GM19240 (cell line): ENCODE measurements at regions not wholly inside any gene's neighbourhood (a gene's known extent, or its start where the extent isn't known, plus 50 kb on each side); places are given as distances from the start of the nearest gene placed in this dataset.

ENCODE experiments used
- DNase-seq: peaks from one replicate; pipeline ENCODE4 v3.0.0; 2011; ENCODE audit warnings: low spot score; ENCODE audit not compliant: insufficient read length

DNA sequence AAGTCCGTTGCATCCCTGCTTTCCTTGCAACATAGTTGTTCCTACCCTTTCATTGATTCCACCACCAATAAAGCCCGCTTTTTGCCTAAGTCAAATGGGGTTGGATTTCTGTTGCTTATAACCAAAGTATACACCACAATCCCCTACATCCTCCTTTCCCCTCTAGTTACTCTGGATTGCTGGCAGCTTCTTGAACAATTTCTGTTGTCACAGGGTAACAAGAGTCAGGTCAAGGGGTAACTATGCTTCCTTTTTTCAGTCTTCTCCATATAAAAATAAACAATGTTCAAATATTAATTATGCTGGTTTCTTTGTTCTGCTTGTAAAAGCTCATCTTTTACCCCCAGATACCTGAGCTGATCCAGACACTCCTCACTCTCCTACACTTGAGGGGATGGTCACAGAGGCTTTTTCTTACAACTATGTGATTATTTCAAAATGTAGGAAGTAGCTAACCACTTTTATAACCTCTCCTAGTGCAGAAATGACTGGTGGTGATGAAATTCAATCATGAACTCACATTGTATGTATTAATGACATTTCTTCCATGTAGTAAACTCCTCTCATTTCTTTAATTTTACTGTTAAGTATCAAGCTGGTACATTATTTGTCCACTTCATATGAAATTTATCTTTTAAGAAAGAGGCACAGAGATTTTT is 136.5 kb downstream of the SNX18 start:
- DNase-seq: no peak

DNA sequence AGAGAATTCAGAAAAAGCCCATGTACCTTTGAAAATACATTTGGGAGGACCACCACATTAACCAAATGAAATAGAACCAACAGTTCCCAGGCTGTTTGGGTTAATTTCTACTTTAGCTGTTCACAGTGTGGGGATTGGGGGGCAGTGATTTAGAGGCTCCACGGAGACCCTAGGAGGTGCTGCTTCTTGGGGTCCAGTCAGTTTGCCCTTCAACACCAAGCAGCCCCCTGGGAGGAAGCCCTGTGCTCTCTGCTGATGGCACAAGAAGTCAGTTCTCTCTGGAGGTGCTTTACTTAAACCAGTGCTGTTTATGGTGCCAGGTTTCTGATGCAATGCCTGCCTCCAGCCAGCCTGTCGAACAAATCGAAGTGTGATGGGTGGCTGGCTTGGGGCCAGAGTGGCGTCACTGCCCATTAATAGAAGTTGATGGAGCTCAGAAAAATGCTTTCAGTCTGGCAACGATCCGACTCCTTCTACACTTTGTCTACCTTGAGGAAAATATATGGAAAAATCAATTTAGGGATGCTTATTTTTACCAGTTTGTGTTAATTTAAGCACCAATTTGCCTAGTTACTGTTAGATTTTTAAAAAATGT is 134.0 kb downstream of the SNX18 start:
- no peak for DNase-seq

DNA sequence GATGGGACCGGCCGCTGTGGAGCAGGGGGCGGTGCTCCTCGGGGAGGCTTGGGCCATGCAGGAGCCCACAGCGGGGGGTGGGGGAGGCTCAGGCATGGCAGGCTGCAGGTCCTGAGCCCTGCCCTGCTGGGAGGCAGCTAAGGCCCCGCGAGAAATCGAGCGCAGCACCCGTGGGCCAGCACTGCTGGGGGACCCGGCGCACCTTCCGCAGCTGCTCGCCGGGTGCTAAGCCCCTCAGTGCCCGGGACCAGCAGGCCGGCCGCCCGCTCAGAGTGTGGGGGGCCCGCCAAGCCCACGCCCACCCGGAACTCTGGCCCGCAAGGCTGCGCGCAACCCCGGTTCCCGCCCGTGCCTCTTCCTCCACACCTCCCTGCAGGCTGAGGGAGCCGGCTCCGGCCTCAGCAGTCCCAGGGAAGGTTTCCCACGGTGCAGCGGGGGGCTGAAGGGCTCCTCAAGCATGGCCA is 131.5 kb downstream of the SNX18 start:
- no peak for DNase-seq

DNA sequence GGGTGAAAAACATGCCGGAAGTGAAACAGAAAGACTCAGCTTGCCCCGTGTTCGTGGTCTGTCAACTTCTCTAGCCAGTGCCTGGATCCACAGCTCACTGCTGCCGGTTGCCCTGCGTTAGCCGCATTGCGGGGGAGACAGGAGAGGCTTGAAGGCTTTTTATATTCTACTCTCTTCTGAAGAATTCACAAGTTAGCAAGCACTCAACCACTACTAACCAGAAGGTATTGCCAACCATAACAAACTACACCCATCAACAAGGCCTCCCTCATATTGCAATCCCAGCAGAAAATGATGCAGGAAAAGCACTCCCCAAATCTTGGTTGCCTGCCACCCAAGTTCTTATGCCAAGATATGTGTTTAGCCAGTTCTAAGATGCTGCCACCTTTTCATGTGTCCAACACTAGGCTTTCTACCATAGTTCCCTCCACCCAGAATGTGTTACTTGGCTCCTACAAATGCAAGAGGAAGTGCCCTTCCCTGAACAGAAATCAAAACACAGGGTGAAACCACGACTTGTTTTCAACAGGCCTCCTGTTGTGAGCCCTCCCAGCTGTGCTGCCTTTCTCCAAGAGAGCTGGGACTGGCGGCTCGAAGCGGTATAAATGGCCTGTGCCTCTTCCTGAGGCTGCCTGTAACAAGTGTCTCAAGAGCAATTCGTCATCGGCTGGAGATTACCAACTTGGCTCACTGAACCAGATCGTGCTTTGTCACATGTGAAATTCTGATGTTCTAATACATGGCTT is 129.0 kb downstream of the SNX18 start:
- DNase-seq: peak; percentile 78

DNA sequence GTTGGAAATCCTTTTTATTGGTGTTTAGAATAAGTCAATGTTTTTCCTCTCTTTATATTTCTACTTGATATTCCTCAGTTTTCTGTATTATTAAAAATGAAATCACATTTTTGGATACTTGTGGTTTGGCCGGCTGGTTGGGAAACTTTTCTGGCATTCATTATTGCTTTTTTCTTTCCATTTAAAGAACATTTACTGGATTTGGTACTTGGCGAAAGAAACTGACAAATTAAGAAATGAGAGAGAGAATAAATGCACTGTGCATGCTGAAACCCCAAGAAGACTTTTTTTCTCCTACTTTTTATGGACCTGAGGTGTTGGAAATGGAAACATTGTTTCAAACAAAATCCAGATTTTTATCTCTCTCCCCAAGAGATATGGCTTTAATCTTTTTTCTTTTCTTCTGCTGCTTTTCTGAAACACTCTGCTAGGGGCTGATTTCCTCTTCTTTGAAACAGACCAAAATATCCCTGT is 128.4 kb downstream of the SNX18 start:
- DNase-seq: no peak

DNA sequence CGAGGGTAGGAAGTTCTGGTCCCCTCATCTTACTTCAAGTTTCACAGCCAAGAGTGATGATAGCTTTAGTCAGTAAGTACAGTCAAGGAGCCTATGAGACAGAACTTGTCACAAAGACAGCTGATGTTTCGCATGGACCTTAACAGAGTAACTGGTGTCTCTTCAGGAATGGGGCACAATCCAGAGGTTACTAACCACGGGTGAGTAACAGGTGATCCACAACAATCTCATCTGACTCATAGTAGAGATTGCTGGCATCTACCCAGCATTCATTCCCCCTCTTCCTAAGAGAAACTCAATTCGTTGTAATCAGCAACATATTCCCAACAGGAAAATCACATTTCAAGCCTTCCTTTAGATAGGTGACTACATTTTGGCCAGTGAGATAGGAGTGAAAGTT is 126.7 kb downstream of the SNX18 start:
- no peak for DNase-seq

DNA sequence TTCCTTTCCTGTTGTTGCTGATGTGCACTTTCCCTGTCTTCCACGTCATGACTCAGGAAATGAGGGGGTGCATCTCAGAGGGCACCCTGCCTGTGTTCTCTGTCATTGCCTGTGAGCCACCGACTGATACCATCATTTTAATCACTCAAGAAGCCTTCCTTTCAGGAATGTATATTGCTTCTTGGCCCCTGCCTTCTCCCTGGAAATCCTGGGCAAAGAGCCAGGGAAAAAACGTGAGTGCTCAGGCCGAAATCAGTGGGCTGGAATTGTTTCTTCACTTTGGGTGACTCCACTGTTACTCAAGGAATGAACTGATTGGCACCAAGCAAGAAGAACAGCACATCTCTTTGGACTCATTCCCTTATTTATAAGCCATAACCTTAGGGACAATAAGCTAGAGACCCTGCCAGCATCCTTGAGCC is 126.1 kb downstream of the SNX18 start:
- no peak for DNase-seq

DNA sequence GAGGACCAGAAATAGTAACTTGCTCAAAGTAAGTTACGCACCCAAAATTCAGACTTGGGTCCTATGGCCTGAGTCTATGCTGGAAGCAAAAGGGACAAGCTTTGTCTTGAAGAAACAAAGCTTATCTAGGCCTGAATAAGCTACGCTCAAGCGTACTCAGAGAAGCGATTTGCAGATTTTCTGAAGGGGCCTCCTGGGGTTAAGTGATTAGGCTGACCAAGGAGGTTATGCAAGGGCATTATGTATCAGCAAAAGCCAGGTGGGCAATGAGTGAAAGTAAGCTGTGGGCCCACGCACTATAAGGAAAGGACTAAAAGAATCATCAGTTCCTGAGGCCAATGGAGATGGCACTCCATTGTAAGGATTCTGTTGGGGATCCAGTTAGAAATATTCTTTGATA is 122.1 kb downstream of the SNX18 start:
- DNase-seq: no peak

DNA sequence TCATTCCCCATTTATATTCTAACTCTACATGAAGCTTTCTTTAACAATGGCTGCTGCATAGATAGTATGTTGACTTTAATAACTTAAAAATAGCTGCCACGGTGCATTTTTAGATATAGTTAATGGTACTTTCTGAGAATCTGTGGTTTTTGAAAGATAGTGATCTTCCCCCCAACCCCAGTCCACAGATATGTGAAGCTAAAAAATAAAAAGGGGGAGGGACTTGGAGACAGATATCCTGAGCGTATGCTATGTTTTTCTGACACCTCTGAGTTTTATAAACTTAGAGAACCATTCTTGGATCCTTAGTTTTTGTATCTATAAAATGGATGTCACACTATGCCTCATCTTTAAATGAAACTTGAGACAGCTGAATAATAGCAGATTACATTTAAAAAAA is 120.5 kb downstream of the SNX18 start:
- DNase-seq: no peak

DNA sequence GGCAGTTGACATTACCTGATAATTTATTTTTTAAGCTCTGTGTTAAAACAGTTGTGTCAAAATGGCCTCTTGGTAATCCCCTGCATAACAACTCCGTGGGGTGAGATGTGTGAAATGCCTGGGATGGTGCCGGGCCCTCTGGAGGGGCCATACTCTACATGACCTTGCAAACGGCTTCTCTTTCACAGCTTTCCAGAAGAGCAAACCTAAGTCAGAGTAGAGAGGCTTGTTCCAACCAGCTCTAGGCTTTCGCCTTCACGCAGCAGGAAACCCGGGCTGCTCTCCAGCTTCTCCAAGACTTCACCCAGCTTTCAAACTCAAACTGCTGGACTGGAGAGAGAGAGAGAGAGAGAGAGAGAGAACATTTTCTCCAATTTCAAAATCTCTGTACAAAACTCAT is 120.1 kb downstream of the SNX18 start:
- no peak for DNase-seq

DNA sequence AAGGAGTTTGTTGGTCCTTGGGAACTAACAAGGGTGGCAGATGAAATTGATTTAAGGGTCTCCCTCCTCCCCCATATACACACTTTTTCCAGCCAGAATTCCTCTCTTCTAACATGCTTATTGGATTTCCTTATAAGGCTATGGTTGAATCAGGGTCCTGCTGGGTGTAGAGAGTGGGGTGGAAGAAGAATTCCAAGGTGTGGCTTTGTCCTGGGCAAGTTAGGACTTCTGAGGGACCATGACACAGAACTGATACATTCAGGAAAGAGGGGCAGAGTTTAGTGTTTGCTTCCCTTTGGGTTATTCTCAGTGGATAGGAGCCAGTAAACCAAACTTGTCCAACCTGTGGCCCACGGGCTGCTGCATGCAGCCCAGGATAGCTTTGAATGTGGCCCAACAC is 116.5 kb downstream of the SNX18 start:
- DNase-seq: no peak

DNA sequence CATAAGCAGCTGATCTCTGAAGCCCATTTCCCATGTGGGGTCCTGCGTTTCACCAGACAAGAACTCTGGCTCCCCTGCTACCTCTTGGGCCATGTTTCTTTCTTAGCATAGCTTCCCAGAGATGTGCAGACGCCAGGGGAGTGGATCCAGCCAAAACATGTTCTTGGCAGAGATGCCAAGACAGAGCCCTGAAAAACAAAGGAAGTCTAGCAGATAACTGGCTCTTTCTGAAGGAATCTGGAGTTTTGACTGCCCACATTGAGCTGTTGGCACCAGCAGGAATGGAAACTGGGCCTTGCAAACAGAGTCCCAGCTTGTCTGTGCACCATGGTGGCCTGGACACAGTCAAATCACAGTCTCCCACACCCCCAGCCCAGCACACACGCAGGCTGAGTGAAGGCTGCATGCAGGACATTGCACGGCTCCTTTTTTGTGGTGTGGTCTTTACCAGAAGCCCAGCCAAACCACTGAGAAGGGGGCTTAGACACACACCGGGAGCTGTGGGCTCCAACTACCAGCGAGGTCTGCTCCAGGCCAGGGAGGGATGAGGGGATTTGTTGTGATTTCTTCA is 114.7 kb downstream of the SNX18 start:
- no peak for DNase-seq

DNA sequence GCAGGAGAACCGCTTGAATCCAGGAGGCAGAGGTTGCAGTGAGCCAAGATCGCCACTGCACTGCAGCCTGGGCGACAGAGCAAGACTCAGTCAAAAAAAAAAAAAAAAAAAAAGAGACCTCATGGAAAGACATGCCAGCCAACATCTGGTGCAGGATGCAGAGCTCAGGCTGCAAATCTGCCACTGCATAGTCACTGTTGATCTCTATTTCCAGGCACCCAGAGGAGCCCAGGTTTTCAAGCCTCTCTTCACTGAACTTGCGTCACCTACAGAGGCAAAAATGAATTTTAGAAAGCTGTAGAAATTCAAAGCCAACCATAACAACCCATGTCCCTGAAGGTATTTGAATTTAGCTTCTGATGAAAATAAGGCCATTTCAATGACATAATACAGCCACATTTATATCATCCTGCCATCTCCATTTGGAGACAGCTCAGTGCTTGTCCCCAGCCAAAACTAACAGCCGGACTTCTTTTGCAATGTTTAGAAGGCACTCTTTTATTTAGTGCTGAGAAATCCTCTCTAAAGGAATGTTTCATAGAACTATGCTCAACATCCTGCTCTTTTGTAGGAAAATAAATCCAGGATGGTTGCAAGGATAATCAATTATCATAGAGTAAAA is 113.3 kb downstream of the SNX18 start:
- no peak for DNase-seq

DNA sequence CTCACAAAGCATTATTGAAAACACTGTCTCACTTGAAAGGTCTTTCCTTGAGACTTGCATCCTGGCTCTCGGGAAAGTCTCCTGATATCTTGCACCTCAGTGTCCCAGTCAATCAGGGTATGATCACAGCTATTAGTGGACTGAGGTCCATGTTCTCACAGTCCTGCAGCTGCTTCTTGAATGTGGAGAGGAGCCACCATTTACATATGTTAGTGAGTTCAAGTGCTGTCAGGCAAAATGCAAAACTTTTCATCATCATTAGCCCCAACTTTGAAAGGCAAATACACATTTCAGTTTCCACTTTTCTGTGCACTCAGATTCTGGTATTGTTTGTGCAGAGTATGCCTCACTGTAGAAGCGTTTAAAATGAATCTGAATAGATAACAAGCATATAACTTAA is 111.6 kb downstream of the SNX18 start:
- no peak for DNase-seq

DNA sequence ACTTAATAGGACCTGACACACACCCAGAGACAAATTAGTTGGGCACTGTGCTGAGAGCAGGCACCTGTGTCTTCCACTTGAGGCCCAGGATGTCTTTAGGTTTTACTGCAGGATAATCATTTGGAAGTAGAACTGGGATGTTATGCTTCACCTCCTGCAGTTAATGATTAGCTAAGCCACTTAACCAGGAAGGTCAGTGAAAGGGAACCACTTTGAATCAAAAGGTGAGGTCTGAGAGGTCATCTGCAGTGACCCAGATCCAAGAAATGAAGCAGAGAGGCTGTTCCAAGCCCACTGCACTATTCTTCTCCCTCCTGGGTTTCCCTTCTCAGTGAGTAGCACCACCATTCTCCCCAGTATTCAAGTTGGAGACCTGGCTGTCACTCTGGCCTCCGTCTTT is 110.5 kb downstream of the SNX18 start:
- no peak for DNase-seq

DNA sequence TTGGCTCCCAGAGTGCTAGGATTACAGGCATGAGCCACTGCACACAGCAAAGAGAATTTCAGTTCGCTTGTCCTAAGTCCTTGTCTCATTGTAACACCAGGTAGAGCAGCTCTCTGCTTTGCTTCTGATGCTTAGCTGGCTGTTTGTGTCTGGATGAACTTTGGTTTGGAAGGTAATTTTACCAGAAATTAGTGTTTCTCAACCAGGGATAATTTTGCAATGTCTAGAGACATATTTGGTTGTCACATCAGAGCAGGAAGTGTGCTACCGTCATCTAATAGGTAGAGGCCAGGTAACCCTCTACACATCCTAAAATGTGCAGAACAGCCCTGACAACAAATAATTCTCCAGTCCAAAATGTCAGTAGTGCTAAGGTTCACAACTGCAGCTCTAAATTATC is 108.8 kb downstream of the SNX18 start:
- no peak for DNase-seq

DNA sequence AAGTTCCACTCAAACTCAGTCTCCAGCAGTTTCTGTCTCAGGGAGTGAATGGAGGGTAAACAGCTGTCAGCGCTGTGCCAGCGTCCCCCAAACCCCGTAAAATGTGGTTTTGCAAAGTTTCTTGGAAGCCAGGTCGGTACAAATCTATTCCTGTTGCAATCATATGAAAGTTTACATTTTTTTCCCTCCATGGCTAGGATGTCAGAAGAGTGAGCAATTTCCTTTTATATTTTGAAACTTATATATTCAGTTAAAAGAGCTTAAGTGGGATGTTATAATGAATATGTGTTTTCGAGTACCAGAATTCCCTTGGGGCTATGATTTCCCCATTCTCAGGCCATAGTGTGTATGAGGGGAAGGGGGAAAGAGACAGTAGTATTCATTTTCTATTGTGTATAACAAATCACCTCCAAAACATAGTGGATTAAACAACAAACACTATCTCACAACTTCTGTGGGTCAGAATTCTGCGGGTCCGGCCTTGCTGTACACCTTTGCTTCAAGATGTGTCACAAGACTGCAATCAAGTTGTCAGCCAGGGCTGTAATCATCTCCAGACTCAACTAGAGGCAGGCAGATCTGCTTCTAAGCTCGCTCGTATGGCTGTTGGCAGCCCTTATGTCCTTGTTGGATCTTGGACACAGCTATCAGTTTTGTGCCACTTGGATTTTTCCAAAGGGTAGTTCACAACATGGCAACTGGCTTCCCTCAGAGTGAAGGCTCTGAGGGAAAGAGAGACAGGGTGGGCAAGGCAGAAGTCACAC is 107.4 kb downstream of the SNX18 start:
- DNase-seq: no peak

DNA sequence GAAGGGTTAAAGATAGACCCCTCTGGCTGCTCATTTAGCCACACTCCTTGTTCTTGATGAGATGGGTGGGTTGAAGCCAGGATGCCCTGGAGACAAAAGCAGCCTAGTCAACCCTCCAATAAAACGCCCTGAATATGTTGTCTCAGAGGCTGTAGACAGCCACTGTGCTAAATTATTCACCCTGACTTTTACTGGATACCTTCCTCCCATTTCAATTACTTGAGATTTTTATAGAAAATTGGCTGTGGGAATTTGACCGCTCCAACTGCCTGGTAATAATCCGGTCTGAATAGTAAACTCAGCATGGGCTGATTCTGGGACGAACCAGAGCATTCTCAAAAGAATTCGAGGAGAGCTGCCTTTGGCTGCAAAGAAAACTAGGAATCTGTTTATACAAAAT is 104.2 kb downstream of the SNX18 start:
- no peak for DNase-seq

DNA sequence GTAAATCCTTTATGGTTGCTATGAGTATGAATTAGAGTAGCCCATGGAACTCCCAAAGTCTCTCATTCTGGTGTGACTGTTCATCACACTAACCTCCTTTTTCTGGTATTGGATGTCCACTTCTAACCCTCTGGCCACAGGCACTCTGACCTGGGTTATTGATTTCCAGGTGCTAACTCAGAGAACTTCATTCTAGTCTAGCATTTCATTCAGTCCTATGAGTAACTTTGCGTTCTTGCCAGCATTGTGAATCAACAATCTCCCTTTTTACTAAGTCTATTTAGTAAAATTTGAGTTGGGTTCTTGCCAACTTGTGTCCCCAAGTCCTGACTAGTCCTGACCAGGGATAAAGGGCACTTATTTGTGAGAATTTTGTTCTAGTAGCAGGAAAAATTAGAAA is 103.5 kb downstream of the SNX18 start:
- no peak for DNase-seq

DNA sequence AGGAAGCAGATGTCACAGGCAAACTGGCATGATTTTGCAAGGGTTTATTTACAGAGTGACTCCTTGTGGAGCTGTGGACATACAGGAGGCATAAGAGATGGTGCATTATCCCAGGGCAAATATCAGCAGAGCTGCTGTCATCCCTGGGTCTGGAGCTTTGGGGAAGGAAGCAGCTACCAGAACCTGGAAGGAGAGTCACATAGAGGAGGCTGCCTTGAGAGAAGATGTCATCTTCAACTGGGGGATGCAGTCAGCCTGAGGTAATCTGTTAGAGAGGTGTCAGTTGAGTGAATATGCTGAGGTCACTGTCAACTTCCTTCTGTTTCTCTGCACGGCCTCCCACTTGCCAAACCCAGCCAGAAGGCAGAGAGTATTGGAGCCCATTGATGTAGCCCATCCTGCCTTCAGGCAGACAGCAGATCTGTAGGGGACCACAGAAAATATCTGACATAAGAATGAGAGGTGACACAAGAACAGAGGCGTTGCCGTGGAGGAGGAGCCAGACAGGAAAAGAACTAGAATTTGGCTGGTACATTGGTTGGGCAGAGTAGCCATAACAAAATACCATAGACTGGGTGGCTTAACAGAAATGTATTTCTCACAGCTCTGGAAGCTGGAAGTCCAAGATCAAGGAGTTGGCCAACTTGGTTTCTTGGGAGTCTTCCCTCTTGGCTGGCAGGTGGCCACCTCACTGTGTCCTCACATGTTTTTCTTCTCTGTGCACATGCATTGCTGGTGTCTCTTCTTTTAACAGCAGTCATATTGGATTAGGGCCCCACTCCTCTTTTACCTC is 102.8 kb downstream of the SNX18 start:
- DNase-seq: no peak
